Lower leg skin (tissue), 4 donors: ENCODE measurements at regions not wholly inside any gene's neighbourhood (a gene's known extent, or its start where the extent isn't known, plus 50 kb on each side); places are given as distances from the start of the nearest gene placed in this dataset.

Experiments
- DNase-seq, 2 donors: peaks; one replicate each; pipeline ENCODE4 v3.0.0-alpha.2; 2019; ENCODE audit warnings: low spot score in 2 of 2
- H3K4me3 ChIP-seq: fragments of 200-600 bp; sonication (generic); 2 replicates; pipeline ENCODE4 v1.5.1; 2017; ENCODE audit warnings: mild to moderate bottlenecking, low read depth; ENCODE audit not compliant: poor library complexity, severe bottlenecking
- CTCF ChIP-seq, 3 donors: fragments of 450-650 bp; IDR thresholded peaks; one replicate each; pipeline ENCODE4 v1.5.1; 2016; ENCODE audit warnings: antibody characterized with exemption in 3 of 3, mild to moderate bottlenecking in 3 of 3, moderate library complexity in 2 of 3
- POLR2A ChIP-seq, 2 donors: fragments of 450-650 bp; IDR thresholded peaks; one replicate each; pipeline ENCODE4 v1.6.1; 2016 to 2017; ENCODE audit warnings: antibody characterized with exemption in 2 of 2, mild to moderate bottlenecking in 1 of 2, moderate library complexity in 1 of 2
- WGBS, 2 donors: methylation state at CpG; one replicate each; pipeline ENCODE4 v1.1.5; 2018; 5-methylcytosine and 5-hydroxymethylcytosine counted together
- intact Hi-C: fragments of 100-400 bp; cut with DNase I; formaldehyde crosslinking; loops from one replicate; pipeline ENCODE4 v1.15.0; 2023; ENCODE audit warnings: low total_unique reads

- intact Hi-C loops: loop anchor here (5.0 to 10.0 kb wide), 3 partner anchors 55 to 238 kb away; partner anchors contain the start of genes IER5 and MR1
- peak; percentile 79 to 97 for DNase-seq
- no peak overlapping the region for H3K4me3 ChIP-seq
- TF ChIP-seq POLR2A (IDR thresholded peaks at IDR 0.05): no peak
- peak in 2 of 3 donors; percentile 85 to 96 for TF ChIP-seq CTCF (IDR thresholded peaks at IDR 0.05)
- 12 to 14% methylated on average over 24 of the region's 24 CpGs for WGBS, 2 donors
Observed at GRCh38 chr1:181142096-181142958, 53.8 kb downstream of the IER5 start.

- intact Hi-C loops: loop anchor here (5.0 to 10.0 kb wide), 3 partner anchors 56 to 238 kb away; partner anchors contain the start of genes IER5 and MR1
- WGBS, 2 donors: 67 to 77% methylated on average over 5 of the region's 5 CpGs
- TF ChIP-seq POLR2A (IDR thresholded peaks at IDR 0.05): no peak
- no peak for TF ChIP-seq CTCF (IDR thresholded peaks at IDR 0.05)
- H3K4me3 ChIP-seq: no peak overlapping the region
- no peak for DNase-seq
Observed at GRCh38 chr1:181143102-181143859, 54.8 kb downstream of the IER5 start.

- H3K4me3 ChIP-seq: no peak overlapping the region
- no peak for TF ChIP-seq CTCF (IDR thresholded peaks at IDR 0.05)
- no peak for TF ChIP-seq POLR2A (IDR thresholded peaks at IDR 0.05)
- WGBS, 2 donors: 66 to 82% methylated on average over 3 of the region's 3 CpGs
- DNase-seq: no peak
- intact Hi-C loops: loop anchor here (5.0 to 10.0 kb wide), 3 partner anchors 57 to 239 kb away; partner anchors contain the start of genes IER5 and MR1
Observed at GRCh38 chr1:181144238-181144637, 55.7 kb downstream of the IER5 start.

- TF ChIP-seq POLR2A (IDR thresholded peaks at IDR 0.05): no peak
- TF ChIP-seq CTCF (IDR thresholded peaks at IDR 0.05): no peak
- WGBS, 2 donors: 29 to 75% methylated on average over 3 of the region's 3 CpGs
- H3K4me3 ChIP-seq: no peak overlapping the region
- no peak for DNase-seq
- intact Hi-C loops: loop anchor here (10.0 kb wide), 2 partner anchors 114 to 244 kb away; partner anchors contain the start of gene MR1
Observed at GRCh38 chr1:181148636-181149035, 60.1 kb downstream of the IER5 start.

- peak in 1 of 2 donors; percentile 74 for DNase-seq
- intact Hi-C loops: loop anchor here (10.0 kb wide), 2 partner anchors 115 to 245 kb away; partner anchors contain the start of gene MR1
- H3K4me3 ChIP-seq: no peak overlapping the region
- no peak for TF ChIP-seq POLR2A (IDR thresholded peaks at IDR 0.05)
- no peak for TF ChIP-seq CTCF (IDR thresholded peaks at IDR 0.05)
- 77 to 78% methylated on average over 10 of the region's 10 CpGs for WGBS, 2 donors
Observed at GRCh38 chr1:181149326-181150125, 61.0 kb downstream of the IER5 start.
